SK-N-SH treated with all-trans-retinoic acid at 6 μM for 48 hours (cell line): ENCODE measurements at regions not wholly inside any gene's neighbourhood (a gene's known extent, or its start where the extent isn't known, plus 50 kb on each side); places are given as distances from the start of the nearest gene placed in this dataset.

ENCODE experiments used
- ESRRG ChIP-seq: fragments of 250-450 bp; sonication (Bioruptor Pico); IDR thresholded peaks from 2 replicates; pipeline ENCODE4 v1.6.1; 2021; ENCODE audit warnings: mild to moderate bottlenecking
- GLIS3 ChIP-seq: fragments of 250-450 bp; sonication (Bioruptor Pico); IDR thresholded peaks from 2 replicates; pipeline ENCODE4 v1.5.0; 2020; ENCODE audit warnings: mild to moderate bottlenecking, moderate library complexity
- RARB ChIP-seq: fragments of 250-450 bp; sonication (Bioruptor Pico); IDR thresholded peaks from 2 replicates; pipeline ENCODE4 v1.8.0; 2021; ENCODE audit warnings: mild to moderate bottlenecking, moderate library complexity
- SNAI2 ChIP-seq: fragments of 250-450 bp; sonication (Bioruptor Pico); IDR thresholded peaks from 2 replicates; pipeline ENCODE4 v1.5.0; 2020; ENCODE audit warnings: mild to moderate bottlenecking, moderate library complexity
- ZC3H10 ChIP-seq: fragments of 250-450 bp; sonication (Bioruptor Pico); IDR thresholded peaks from 2 replicates; pipeline ENCODE4 v1.5.1; 2021; ENCODE audit warnings: mild to moderate bottlenecking, moderate library complexity
- ZNF565 ChIP-seq: fragments of 450-650 bp; formaldehyde crosslinking; conservative IDR thresholded peaks from 2 replicates; pipeline ENCODE4 v1.5.0; 2020; ENCODE audit warnings: low read depth, mild to moderate bottlenecking, moderate library complexity
- TF ChIP-seq, protein P1 (sequence below): fragments of 250-450 bp; sonication (Bioruptor Pico); IDR thresholded peaks from 2 replicates; pipeline ENCODE4 v1.8.0; 2020; ENCODE audit warnings: mild to moderate bottlenecking, moderate library complexity, borderline replicate concordance
- TF ChIP-seq, protein P2 (sequence below): fragments of 250-450 bp; sonication (Bioruptor Pico); IDR thresholded peaks from 2 replicates; pipeline ENCODE4 v1.5.1; 2020; ENCODE audit warnings: low read depth, mild to moderate bottlenecking, moderate library complexity
- TF ChIP-seq, protein P3 (sequence below): fragments of 250-450 bp; sonication (Bioruptor Pico); IDR thresholded peaks from 2 replicates; pipeline ENCODE4 v1.8.0; 2021; ENCODE audit warnings: low read depth, mild to moderate bottlenecking, moderate library complexity, borderline replicate concordance

DNA sequence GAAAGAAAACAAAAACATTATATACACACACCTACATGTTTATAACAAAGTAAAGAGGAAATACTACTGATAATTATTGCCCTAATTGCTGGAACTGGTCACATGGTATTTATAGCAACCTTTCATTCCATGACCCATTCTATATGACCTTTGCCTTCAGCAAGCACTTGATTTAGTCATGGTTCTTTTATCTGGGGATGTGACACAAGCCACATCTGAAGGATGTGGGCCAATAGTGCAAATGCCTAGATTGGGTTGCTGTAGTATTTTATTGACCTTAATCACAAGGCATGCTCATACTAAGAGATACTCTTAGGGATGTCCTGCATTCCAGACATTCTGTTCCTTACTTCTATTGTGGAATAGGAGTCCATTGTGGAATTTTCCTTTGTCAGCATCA lies 723.5 kb upstream of the POM121L12 start:
- TF ChIP-seq, protein P1, sequence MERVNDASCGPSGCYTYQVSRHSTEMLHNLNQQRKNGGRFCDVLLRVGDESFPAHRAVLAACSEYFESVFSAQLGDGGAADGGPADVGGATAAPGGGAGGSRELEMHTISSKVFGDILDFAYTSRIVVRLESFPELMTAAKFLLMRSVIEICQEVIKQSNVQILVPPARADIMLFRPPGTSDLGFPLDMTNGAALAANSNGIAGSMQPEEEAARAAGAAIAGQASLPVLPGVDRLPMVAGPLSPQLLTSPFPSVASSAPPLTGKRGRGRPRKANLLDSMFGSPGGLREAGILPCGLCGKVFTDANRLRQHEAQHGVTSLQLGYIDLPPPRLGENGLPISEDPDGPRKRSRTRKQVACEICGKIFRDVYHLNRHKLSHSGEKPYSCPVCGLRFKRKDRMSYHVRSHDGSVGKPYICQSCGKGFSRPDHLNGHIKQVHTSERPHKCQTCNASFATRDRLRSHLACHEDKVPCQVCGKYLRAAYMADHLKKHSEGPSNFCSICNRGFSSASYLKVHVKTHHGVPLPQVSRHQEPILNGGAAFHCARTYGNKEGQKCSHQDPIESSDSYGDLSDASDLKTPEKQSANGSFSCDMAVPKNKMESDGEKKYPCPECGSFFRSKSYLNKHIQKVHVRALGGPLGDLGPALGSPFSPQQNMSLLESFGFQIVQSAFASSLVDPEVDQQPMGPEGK: no peak
- TF ChIP-seq GLIS3 (CRISPR knock-in tag): no peak
- TF ChIP-seq RARB (CRISPR knock-in tag): no peak
- no peak for TF ChIP-seq ESRRG (CRISPR knock-in tag)
- TF ChIP-seq ZC3H10 (CRISPR knock-in tag): no peak
- no peak for TF ChIP-seq SNAI2
- TF ChIP-seq ZNF565: no peak
- TF ChIP-seq, protein P2, sequence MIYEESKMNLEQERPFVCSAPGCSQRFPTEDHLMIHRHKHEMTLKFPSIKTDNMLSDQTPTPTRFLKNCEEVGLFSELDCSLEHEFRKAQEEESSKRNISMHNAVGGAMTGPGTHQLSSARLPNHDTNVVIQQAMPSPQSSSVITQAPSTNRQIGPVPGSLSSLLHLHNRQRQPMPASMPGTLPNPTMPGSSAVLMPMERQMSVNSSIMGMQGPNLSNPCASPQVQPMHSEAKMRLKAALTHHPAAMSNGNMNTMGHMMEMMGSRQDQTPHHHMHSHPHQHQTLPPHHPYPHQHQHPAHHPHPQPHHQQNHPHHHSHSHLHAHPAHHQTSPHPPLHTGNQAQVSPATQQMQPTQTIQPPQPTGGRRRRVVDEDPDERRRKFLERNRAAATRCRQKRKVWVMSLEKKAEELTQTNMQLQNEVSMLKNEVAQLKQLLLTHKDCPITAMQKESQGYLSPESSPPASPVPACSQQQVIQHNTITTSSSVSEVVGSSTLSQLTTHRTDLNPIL: no peak
- TF ChIP-seq, protein P3, sequence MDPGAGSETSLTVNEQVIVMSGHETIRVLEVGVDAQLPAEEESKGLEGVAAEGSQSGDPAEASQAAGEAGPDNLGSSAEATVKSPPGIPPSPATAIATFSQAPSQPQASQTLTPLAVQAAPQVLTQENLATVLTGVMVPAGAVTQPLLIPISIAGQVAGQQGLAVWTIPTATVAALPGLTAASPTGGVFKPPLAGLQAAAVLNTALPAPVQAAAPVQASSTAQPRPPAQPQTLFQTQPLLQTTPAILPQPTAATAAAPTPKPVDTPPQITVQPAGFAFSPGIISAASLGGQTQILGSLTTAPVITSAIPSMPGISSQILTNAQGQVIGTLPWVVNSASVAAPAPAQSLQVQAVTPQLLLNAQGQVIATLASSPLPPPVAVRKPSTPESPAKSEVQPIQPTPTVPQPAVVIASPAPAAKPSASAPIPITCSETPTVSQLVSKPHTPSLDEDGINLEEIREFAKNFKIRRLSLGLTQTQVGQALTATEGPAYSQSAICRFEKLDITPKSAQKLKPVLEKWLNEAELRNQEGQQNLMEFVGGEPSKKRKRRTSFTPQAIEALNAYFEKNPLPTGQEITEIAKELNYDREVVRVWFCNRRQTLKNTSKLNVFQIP: no peak
